T-helper 1 cell treated with Interleukin-12 subunit alpha and Interleukin-12 subunit beta and Interleukin-4 antibody, amounts not matched to agents 30 μg/mL and 1 μg/mL, for 36 hours (primary cell): ENCODE measurements at regions not wholly inside any gene's neighbourhood (a gene's known extent, or its start where the extent isn't known, plus 50 kb on each side); places are given as distances from the start of the nearest gene placed in this dataset.
"Not testable (repeated sequence)": the region's sequence is repeated elsewhere in the genome, so short reads cannot be mapped to it uniquely, and the experiment has no call there.

Source experiments
- H3K27ac Mint-ChIP-seq: one replicate; pipeline ENCODE4 v1.8.0; 2021; ENCODE audit warnings: mild to moderate bottlenecking, mixed read lengths
- H3K27me3 Mint-ChIP-seq: one replicate; pipeline ENCODE4 v1.8.0; 2021; ENCODE audit warnings: low read depth, mixed read lengths
- H3K36me3 Mint-ChIP-seq: one replicate; pipeline ENCODE4 v1.8.0; 2021; ENCODE audit warnings: low read depth, mixed read lengths
- H3K4me1 Mint-ChIP-seq: one replicate; pipeline ENCODE4 v1.8.0; 2021; ENCODE audit warnings: low read depth, mixed read lengths
- H3K4me3 Mint-ChIP-seq: one replicate; pipeline ENCODE4 v1.8.0; 2021; ENCODE audit warnings: mild to moderate bottlenecking, moderate library complexity, mixed read lengths
- H3K9me3 Mint-ChIP-seq: one replicate; pipeline ENCODE4 v1.8.0; 2021; ENCODE audit warnings: mixed read lengths

GRCh38 chr13:61664801-61665705 is 249.4 kb upstream of the PCDH20 start:
- Mint-ChIP-seq H3K27ac (no peak overlapping the region), H3K4me3 (no peak overlapping the region), H3K9me3 (peaks cover 21% of the 10 kb centered on the region), H3K36me3 (no peaks in the 10 kb centered on the region), H3K27me3 (no peaks in the 10 kb centered on the region), H3K4me1 (no peaks in the 10 kb centered on the region)

GRCh38 chr13:61654481-61654880 is 238.8 kb upstream of the PCDH20 start:
- Mint-ChIP-seq H3K27me3 (no peaks in the 10 kb centered on the region), H3K9me3 (peaks cover 11% of the 10 kb centered on the region), H3K4me3 (no peak overlapping the region)

GRCh38 chr13:61648547-61648946 is 232.9 kb upstream of the PCDH20 start:
- no peaks in the 10 kb centered on the region for H3K36me3 Mint-ChIP-seq
- no peak overlapping the region for H3K27ac Mint-ChIP-seq

More at GRCh38 chr13:61654481-61654880, 238.8 kb upstream of the PCDH20 start:
- Mint-ChIP-seq H3K4me1 (no peaks in the 10 kb centered on the region), H3K27ac (no peak overlapping the region), H3K36me3 (no peaks in the 10 kb centered on the region)

GRCh38 chr13:61612192-61612591 is 196.5 kb upstream of the PCDH20 start:
- no peaks in the 10 kb centered on the region for H3K4me1 Mint-ChIP-seq
- H3K9me3 Mint-ChIP-seq, result peaks cover 3% of the 10 kb centered on the region
- no peak overlapping the region for H3K27ac Mint-ChIP-seq
- H3K36me3 Mint-ChIP-seq, result no peaks in the 10 kb centered on the region
- H3K4me3 Mint-ChIP-seq, result no peak overlapping the region
- no peaks in the 10 kb centered on the region for H3K27me3 Mint-ChIP-seq

More at GRCh38 chr13:61648547-61648946, 232.9 kb upstream of the PCDH20 start:
- H3K9me3 Mint-ChIP-seq, result peaks cover 29% of the 10 kb centered on the region
- H3K4me1 Mint-ChIP-seq, result no peaks in the 10 kb centered on the region
- no peak overlapping the region for H3K4me3 Mint-ChIP-seq
- no peaks in the 10 kb centered on the region for H3K27me3 Mint-ChIP-seq

- no peaks in the 10 kb centered on the region for H3K36me3 Mint-ChIP-seq
- H3K4me1 Mint-ChIP-seq, result no peaks in the 10 kb centered on the region
- H3K4me3 Mint-ChIP-seq, result no peak overlapping the region
- H3K27ac Mint-ChIP-seq, result no peak overlapping the region
- no peaks in the 10 kb centered on the region for H3K27me3 Mint-ChIP-seq
- peaks cover 10% of the 10 kb centered on the region for H3K9me3 Mint-ChIP-seq
Measured at GRCh38 chr13:61608138-61608537, 192.5 kb upstream of the PCDH20 start.

GRCh38 chr13:61600360-61601033 is 184.8 kb upstream of the PCDH20 start:
- H3K4me1 Mint-ChIP-seq, result no peaks in the 10 kb centered on the region
- H3K4me3 Mint-ChIP-seq, result no peak overlapping the region
- H3K27ac Mint-ChIP-seq, result no peak overlapping the region
- H3K36me3 Mint-ChIP-seq, result no peaks in the 10 kb centered on the region
- H3K9me3 Mint-ChIP-seq, result peaks cover 18% of the 10 kb centered on the region
- no peaks in the 10 kb centered on the region for H3K27me3 Mint-ChIP-seq

GRCh38 chr13:61592489-61592888 is 176.8 kb upstream of the PCDH20 start:
- Mint-ChIP-seq H3K27me3 (no peaks in the 10 kb centered on the region), H3K9me3 (no peaks in the 10 kb centered on the region), H3K4me3 (no peak overlapping the region), H3K4me1 (no peaks in the 10 kb centered on the region), H3K27ac (no peak overlapping the region), H3K36me3 (no peaks in the 10 kb centered on the region)

- Mint-ChIP-seq H3K9me3 (peaks cover 5% of the 10 kb centered on the region), H3K36me3 (no peaks in the 10 kb centered on the region)
Measured at GRCh38 chr13:61575973-61576372, 160.3 kb upstream of the PCDH20 start.

GRCh38 chr13:61563645-61564044 is 148.0 kb upstream of the PCDH20 start:
- no peaks in the 10 kb centered on the region for H3K4me1 Mint-ChIP-seq
- H3K9me3 Mint-ChIP-seq, result peaks cover 17% of the 10 kb centered on the region
- no peaks in the 10 kb centered on the region for H3K36me3 Mint-ChIP-seq
- H3K4me3 Mint-ChIP-seq, result no peak overlapping the region
- H3K27ac Mint-ChIP-seq, result no peak overlapping the region
- H3K27me3 Mint-ChIP-seq, result no peaks in the 10 kb centered on the region

More at GRCh38 chr13:61575973-61576372, 160.3 kb upstream of the PCDH20 start:
- H3K27me3 Mint-ChIP-seq, result no peaks in the 10 kb centered on the region
- no peaks in the 10 kb centered on the region for H3K4me1 Mint-ChIP-seq
- H3K27ac Mint-ChIP-seq, result no peak overlapping the region
- H3K4me3 Mint-ChIP-seq, result no peak overlapping the region

GRCh38 chr13:61546911-61547310 is 131.3 kb upstream of the PCDH20 start:
- peaks cover 4% of the 10 kb centered on the region for H3K9me3 Mint-ChIP-seq
- H3K4me3 Mint-ChIP-seq, result no peak overlapping the region
- no peak overlapping the region for H3K27ac Mint-ChIP-seq
- no peaks in the 10 kb centered on the region for H3K27me3 Mint-ChIP-seq
- no peaks in the 10 kb centered on the region for H3K36me3 Mint-ChIP-seq
- no peaks in the 10 kb centered on the region for H3K4me1 Mint-ChIP-seq

GRCh38 chr13:61546413-61546812 is 130.8 kb upstream of the PCDH20 start:
- no peaks in the 10 kb centered on the region for H3K36me3 Mint-ChIP-seq
- H3K4me1 Mint-ChIP-seq, result no peaks in the 10 kb centered on the region
- peaks cover 4% of the 10 kb centered on the region for H3K9me3 Mint-ChIP-seq
- H3K4me3 Mint-ChIP-seq, result no peak overlapping the region
- no peak overlapping the region for H3K27ac Mint-ChIP-seq
- no peaks in the 10 kb centered on the region for H3K27me3 Mint-ChIP-seq

GRCh38 chr13:61536433-61536832 is 120.8 kb upstream of the PCDH20 start:
- no peak overlapping the region for H3K27ac Mint-ChIP-seq
- H3K9me3 Mint-ChIP-seq, result peaks cover 5% of the 10 kb centered on the region
- no peaks in the 10 kb centered on the region for H3K4me1 Mint-ChIP-seq
- H3K4me3 Mint-ChIP-seq, result no peak overlapping the region
- H3K36me3 Mint-ChIP-seq, result no peaks in the 10 kb centered on the region
- H3K27me3 Mint-ChIP-seq, result no peaks in the 10 kb centered on the region

GRCh38 chr13:61531383-61532065 is 115.9 kb upstream of the PCDH20 start:
- H3K27me3 Mint-ChIP-seq, result no peaks in the 10 kb centered on the region
- no peak overlapping the region for H3K27ac Mint-ChIP-seq
- no peak overlapping the region for H3K4me3 Mint-ChIP-seq
- H3K4me1 Mint-ChIP-seq, result no peaks in the 10 kb centered on the region
- no peaks in the 10 kb centered on the region for H3K36me3 Mint-ChIP-seq
- H3K9me3 Mint-ChIP-seq, result peaks cover 9% of the 10 kb centered on the region

GRCh38 chr13:61519214-61519613 is 103.6 kb upstream of the PCDH20 start:
- H3K27ac Mint-ChIP-seq, H3K27me3 Mint-ChIP-seq, H3K4me1 Mint-ChIP-seq, H3K36me3 Mint-ChIP-seq, H3K4me3 Mint-ChIP-seq, H3K9me3 Mint-ChIP-seq: not testable (repeated sequence)
